ENCODE measurements at regions not wholly inside any gene's neighbourhood (a gene's known extent, or its start where the extent isn't known, plus 50 kb on each side); places are given as distances from the start of the nearest gene placed in this dataset.
"Not testable (repeated sequence)": the region's sequence is repeated elsewhere in the genome, so short reads cannot be mapped to it uniquely, and the experiment has no call there.

DNA sequence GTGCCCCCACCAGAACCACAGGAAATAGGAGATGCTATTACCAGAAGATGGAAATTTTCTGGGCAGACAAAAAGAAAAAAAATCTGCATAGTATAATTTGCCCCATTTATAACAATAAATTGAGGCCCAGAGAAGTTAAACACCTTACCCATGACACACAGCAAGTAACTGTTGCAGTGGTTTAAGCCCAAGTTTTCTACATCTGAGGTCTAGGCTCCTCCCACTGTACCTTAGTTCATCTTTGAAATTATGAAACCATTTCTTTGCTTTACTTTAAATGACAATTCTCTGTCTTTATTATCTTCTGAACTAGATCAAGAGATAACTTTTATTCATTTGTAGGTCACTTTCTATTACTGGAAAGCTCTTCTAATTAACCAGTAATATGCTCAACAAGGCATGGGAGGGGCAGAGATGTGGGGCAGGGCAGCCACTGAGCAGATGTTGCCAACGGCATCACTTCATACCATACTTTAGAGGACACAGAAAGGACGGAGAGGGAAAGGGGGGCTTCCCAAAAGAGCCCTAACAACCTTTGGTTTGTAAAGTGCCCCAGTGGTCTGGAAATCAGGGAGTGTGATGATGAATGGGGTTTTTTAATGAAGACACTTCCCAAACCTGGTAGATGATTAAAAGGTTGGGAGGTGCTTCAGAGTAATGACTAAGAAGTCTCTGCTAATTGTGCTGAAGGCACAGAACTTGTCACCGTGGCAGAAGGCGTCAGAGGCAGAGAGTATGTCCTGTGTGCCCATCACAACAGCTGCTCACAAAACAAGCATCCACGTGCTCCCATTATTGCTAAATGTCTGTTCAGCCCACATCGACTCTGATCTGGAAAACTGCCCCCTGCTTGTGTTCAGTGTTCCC, 342.5 kb downstream of the SHQ1 start:
- H3K27ac ChIP-seq (ENCODE audit: insufficient read depth, low read depth, low read length, poor library complexity, severe bottlenecking): no peak overlapping the region
- H3K27me3 ChIP-seq (ENCODE audit: control insufficient read depth, insufficient read depth, low read length, poor library complexity, severe bottlenecking): no peaks in the 10 kb centered on the region
- H3K4me3 ChIP-seq (ENCODE audit: insufficient read depth, low read depth, low read length): no peak overlapping the region
- H3K4me1 ChIP-seq (ENCODE audit: control insufficient read depth, insufficient read depth, low read length): peaks cover 4% of the 10 kb centered on the region
- no peaks in the 10 kb centered on the region for H3K36me3 ChIP-seq (ENCODE audit: control insufficient read depth, insufficient read depth, low read length)
- H3K9me3 ChIP-seq (ENCODE audit: control insufficient read depth, low read length): no peaks in the 10 kb centered on the region
- WGBS, 2 experiments: 93 to 94% methylated on average over 5 to 6 of the region's 6 CpGs

DNA sequence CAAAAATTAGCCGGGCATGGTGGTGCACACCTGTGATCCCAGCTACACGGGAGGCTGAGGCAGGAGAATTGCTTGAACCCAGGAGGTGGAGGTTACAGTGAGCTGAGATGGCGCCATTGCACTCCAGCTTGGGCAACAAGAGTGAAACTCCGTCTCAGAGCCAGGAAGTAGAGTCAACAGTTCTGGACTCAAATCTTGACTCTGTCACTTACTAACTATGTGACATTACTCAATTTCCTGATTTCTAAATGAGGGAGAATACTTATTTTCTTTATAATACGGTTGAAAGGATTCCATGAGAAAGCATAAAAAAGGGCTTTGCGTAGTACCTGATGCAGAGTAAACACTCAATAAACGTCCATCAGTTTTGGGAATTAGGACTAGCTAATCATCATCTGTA, 350.7 kb downstream of the SHQ1 start:
- H3K9me3 ChIP-seq (ENCODE audit: control insufficient read depth, low read length); H3K4me1 ChIP-seq (ENCODE audit: control insufficient read depth, insufficient read depth, low read length); H3K27me3 ChIP-seq (ENCODE audit: control insufficient read depth, insufficient read depth, low read length, poor library complexity, severe bottlenecking); H3K4me3 ChIP-seq (ENCODE audit: insufficient read depth, low read depth, low read length); H3K27ac ChIP-seq (ENCODE audit: insufficient read depth, low read depth, low read length, poor library complexity, severe bottlenecking); H3K36me3 ChIP-seq (ENCODE audit: control insufficient read depth, insufficient read depth, low read length): not testable (repeated sequence)
- WGBS, 2 experiments: 94% methylated on average over 7 of the region's 7 CpGs

DNA sequence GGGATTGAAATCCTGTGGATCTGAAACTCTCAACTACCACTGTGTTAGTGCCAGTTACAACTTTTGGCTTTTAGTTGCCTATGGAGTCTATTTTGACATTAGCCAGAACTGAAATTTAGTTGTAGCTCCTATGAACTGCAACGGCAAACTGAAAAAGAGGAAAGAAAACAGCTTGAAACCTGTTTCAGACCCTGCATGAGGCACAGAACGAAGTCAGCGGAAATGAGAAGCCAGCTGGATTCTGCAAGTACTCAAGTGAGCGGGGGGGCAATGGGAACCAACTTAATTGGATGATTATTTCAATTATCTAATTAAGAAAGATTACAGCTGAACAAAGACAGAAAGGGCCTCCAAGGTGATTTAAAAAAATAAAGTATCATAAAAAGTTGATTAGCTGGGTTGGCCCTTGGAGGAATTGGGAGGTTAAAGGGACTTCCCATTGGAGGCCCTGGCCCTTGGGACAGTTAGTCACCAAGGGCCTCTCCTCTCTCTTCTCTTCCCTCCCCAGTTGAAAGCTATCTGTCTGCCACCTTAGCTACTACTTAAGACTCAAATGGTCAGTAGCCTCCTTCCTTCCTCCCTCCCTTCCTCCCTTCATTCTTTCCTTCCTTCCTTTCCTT, 352.1 kb downstream of the SHQ1 start:
- no peak overlapping the region for H3K4me3 ChIP-seq (ENCODE audit: insufficient read depth, low read depth, low read length)
- no peaks in the 10 kb centered on the region for H3K4me1 ChIP-seq (ENCODE audit: control insufficient read depth, insufficient read depth, low read length)
- H3K27ac ChIP-seq (ENCODE audit: insufficient read depth, low read depth, low read length, poor library complexity, severe bottlenecking): no peak overlapping the region
- H3K9me3 ChIP-seq (ENCODE audit: control insufficient read depth, low read length): no peaks in the 10 kb centered on the region
- no peaks in the 10 kb centered on the region for H3K27me3 ChIP-seq (ENCODE audit: control insufficient read depth, insufficient read depth, low read length, poor library complexity, severe bottlenecking)
- WGBS, 2 experiments: 89 to 94% methylated on average over 1 to 3 of the region's 4 CpGs
- no peaks in the 10 kb centered on the region for H3K36me3 ChIP-seq (ENCODE audit: control insufficient read depth, insufficient read depth, low read length)

DNA sequence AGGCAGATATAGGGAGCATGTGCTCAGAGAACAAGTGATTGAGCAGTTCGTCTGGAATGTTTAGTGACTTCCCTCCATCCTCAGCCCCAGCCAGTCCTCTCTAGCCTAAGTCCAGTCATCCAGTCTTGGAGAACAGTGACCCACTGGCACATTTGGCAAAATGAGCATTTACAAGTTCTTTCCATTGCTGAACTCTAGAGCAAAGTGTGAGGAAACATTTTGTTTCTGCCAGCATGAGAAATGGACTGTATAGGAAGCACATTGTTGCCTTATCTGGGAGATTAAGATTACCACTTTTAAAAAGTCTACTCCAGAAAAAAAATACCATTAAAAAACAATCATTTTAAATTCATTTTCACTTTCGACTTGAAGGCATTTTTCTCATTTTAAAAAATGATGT, 353.6 kb downstream of the SHQ1 start:
- Histone ChIP-seq H3K9me3 (ENCODE audit: control insufficient read depth, low read length) (no peaks in the 10 kb centered on the region), H3K27me3 (ENCODE audit: control insufficient read depth, insufficient read depth, low read length, poor library complexity, severe bottlenecking) (no peaks in the 10 kb centered on the region), H3K4me3 (ENCODE audit: insufficient read depth, low read depth, low read length) (no peak overlapping the region), H3K4me1 (ENCODE audit: control insufficient read depth, insufficient read depth, low read length) (no peaks in the 10 kb centered on the region), H3K36me3 (ENCODE audit: control insufficient read depth, insufficient read depth, low read length) (no peaks in the 10 kb centered on the region), H3K27ac (ENCODE audit: insufficient read depth, low read depth, low read length, poor library complexity, severe bottlenecking) (no peak overlapping the region)
- WGBS, 2 experiments: 91 to 100% methylated on average over 1 to 2 of the region's 2 CpGs

DNA sequence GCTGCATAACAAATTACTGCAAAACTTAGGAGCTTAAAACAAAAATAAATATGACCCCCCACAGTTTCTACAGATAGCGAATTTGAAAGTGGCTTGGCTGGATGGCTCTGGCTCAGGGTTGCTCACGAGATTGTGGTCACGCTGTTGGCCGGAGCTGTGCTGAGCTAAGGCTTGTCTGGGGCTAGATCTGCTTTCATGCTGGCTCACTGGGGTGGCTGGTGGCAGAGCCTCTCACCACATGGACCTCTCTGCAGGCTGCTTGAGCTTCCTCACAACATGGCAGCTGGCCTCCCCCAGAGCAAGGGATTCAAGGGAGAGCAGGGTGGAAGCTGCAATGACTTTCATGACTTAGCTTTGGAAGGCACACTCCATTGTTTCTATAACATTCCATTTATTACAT, 354.1 kb downstream of the SHQ1 start:
- no peaks in the 10 kb centered on the region for H3K9me3 ChIP-seq (ENCODE audit: control insufficient read depth, low read length)
- H3K27ac ChIP-seq (ENCODE audit: insufficient read depth, low read depth, low read length, poor library complexity, severe bottlenecking): no peak overlapping the region
- H3K4me3 ChIP-seq (ENCODE audit: insufficient read depth, low read depth, low read length): no peak overlapping the region
- no peaks in the 10 kb centered on the region for H3K4me1 ChIP-seq (ENCODE audit: control insufficient read depth, insufficient read depth, low read length)
- H3K27me3 ChIP-seq (ENCODE audit: control insufficient read depth, insufficient read depth, low read length, poor library complexity, severe bottlenecking): no peaks in the 10 kb centered on the region
- whole genome bisulfite sequencing, 2 experiments: 95 to 96% methylated on average over 4 of the region's 4 CpGs
- no peaks in the 10 kb centered on the region for H3K36me3 ChIP-seq (ENCODE audit: control insufficient read depth, insufficient read depth, low read length)

DNA sequence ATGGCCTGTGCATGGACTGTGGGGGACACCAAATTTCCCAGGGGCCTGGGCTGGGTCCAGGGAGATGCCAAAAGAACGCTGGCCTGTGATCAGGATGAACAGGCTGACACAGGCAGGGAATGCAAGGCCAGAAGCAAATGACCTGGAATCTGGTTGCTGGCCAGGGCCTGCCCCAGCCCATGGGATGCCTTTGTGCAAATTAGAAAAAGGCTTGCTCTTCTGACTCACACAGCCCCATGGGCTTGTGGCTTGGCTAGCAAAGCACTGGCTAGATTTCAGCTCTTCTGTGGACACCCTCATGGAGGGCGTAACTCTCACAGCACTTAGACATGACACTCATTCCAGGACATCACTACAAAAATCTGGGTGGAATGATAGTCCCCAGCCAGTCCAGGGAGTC, 356.0 kb downstream of the SHQ1 start:
- Histone ChIP-seq H3K4me1 (ENCODE audit: control insufficient read depth, insufficient read depth, low read length) (no peaks in the 10 kb centered on the region), H3K36me3 (ENCODE audit: control insufficient read depth, insufficient read depth, low read length) (no peaks in the 10 kb centered on the region), H3K27ac (ENCODE audit: insufficient read depth, low read depth, low read length, poor library complexity, severe bottlenecking) (no peak overlapping the region), H3K9me3 (ENCODE audit: control insufficient read depth, low read length) (no peaks in the 10 kb centered on the region), H3K4me3 (ENCODE audit: insufficient read depth, low read depth, low read length) (no peak overlapping the region), H3K27me3 (ENCODE audit: control insufficient read depth, insufficient read depth, low read length, poor library complexity, severe bottlenecking) (no peaks in the 10 kb centered on the region)
- WGBS, 2 experiments: 84 to 88% methylated on average over 2 of the region's 2 CpGs

DNA sequence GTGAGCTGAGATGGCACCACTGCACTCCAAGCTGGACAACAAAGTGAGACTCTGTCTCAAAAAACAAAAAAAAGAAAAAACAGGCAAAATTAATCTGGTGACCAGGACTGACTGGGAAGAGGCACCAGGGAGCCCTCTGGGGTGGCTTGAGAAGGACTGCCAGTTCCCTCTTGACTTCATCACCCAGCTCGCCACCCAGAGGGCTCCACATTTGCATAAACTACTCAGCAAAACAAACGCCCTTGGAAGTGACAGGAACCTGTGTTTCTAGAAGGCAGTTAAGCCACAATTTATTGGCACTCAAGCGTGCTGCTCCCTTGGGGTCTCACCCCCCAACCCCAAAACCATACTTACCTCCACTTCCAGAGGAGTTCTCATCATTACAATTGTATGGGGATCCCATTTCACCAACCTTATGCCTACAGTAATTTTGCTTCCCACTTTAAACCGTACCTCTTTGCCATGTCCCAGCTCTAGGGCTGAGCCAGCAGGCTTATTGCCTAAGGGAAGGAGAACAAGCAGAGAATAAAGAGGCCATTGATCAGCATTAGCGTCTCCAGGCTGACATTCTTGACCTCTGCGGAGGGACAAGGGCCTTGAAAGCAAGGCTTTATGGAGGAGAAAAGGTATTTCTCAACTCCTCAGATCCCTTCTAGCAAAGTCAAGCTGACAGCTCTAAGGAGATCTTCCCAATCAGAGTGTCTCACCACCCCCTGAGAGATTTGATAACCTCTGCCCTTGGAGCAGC, 357.4 kb downstream of the SHQ1 start:
- no peaks in the 10 kb centered on the region for H3K9me3 ChIP-seq (ENCODE audit: control insufficient read depth, low read length)
- H3K4me3 ChIP-seq (ENCODE audit: insufficient read depth, low read depth, low read length): no peak overlapping the region
- H3K27me3 ChIP-seq (ENCODE audit: control insufficient read depth, insufficient read depth, low read length, poor library complexity, severe bottlenecking): no peaks in the 10 kb centered on the region
- H3K4me1 ChIP-seq (ENCODE audit: control insufficient read depth, insufficient read depth, low read length): no peaks in the 10 kb centered on the region
- no peaks in the 10 kb centered on the region for H3K36me3 ChIP-seq (ENCODE audit: control insufficient read depth, insufficient read depth, low read length)
- no peak overlapping the region for H3K27ac ChIP-seq (ENCODE audit: insufficient read depth, low read depth, low read length, poor library complexity, severe bottlenecking)
- 34 to 44% methylated on average over 6 of the region's 6 CpGs for WGBS, 2 experiments

DNA sequence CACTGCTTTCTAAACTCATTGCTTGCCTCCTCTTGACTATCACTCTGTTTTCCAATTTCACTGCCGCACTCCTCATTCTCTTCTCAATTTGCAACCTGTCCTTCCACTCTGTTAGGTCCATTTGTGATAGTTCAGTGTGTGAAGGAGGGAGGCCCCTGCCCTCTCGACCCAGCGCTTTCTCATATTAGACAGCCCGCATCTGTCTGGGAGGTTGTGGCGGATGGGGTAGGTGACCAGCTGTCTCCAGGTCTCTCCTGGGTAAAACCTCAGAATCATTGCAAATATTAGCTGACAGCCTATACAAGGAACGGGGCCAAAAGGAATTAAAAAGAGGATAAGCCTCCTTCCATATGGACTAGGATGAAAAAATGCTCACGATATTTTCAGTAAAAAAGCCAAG, 358.3 kb downstream of the SHQ1 start:
- WGBS, 2 experiments: 96 to 98% methylated on average over 6 to 7 of the region's 7 CpGs
- H3K4me1 ChIP-seq (ENCODE audit: control insufficient read depth, insufficient read depth, low read length): no peaks in the 10 kb centered on the region

DNA sequence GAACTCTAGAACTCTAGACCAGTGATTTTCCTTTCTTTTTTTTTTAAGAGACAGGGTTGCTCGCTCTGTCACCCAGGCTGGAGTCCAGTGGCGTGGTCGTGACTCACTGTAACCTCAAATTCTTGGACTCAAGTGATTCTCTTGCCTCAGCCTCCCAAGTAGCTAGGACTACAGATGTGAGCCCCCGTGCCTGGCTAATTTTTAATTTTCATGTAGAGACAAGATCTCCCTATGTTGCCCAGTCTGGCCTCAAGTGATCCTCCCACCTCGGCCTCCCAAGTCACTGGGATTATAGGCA, 359.6 kb downstream of the SHQ1 start:
- no peaks in the 10 kb centered on the region for H3K27me3 ChIP-seq (ENCODE audit: control insufficient read depth, insufficient read depth, low read length, poor library complexity, severe bottlenecking)
- 92 to 95% methylated on average over 5 of the region's 5 CpGs for WGBS, 2 experiments
- H3K4me1 ChIP-seq (ENCODE audit: control insufficient read depth, insufficient read depth, low read length): no peaks in the 10 kb centered on the region
- H3K9me3 ChIP-seq (ENCODE audit: control insufficient read depth, low read length): no peaks in the 10 kb centered on the region
- H3K36me3 ChIP-seq (ENCODE audit: control insufficient read depth, insufficient read depth, low read length): no peaks in the 10 kb centered on the region
- no peak overlapping the region for H3K4me3 ChIP-seq (ENCODE audit: insufficient read depth, low read depth, low read length)
- no peak overlapping the region for H3K27ac ChIP-seq (ENCODE audit: insufficient read depth, low read depth, low read length, poor library complexity, severe bottlenecking)

More for the DNA sequence above, 358.3 kb downstream of the SHQ1 start:
- no peaks in the 10 kb centered on the region for H3K9me3 ChIP-seq (ENCODE audit: control insufficient read depth, low read length)
- H3K27me3 ChIP-seq (ENCODE audit: control insufficient read depth, insufficient read depth, low read length, poor library complexity, severe bottlenecking): no peaks in the 10 kb centered on the region
- no peak overlapping the region for H3K4me3 ChIP-seq (ENCODE audit: insufficient read depth, low read depth, low read length)
- no peaks in the 10 kb centered on the region for H3K36me3 ChIP-seq (ENCODE audit: control insufficient read depth, insufficient read depth, low read length)
- H3K27ac ChIP-seq (ENCODE audit: insufficient read depth, low read depth, low read length, poor library complexity, severe bottlenecking): no peak overlapping the region

DNA sequence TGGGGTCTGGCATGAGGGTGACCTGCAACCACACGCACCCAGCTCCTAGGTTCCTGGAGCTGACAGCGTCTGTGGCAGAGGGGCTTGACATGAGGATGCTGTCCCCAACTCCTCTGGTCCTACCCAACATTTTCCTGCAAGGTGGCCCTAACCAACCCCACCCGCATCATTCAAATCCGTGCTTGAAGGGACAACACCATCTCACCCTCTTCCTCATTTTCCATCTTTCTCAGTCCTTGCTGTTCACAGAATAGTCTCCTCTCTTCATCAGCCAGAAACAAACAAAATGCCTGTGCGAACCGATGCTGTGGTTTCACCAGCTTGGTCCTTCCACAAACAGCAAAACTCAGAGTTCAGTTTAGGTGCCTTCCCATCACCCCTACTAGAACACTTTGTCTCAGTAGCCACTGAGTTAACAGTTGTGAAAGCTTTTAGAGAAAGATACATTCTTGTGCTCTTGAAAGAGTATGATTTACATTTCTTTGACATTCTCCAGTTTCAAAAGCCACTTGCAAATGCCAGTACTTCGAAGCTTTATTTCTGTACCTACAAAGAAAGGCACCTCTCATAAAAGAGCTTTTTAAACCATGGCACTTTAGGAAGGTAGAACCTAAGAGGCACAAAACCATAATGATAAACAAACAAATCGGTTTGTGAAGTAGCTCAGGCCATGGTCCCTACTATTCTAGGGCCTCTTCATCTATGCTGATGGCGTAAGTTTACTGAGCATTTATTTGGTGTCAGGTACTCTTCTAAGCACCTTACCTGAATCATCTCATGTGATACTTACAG, 360.1 kb downstream of the SHQ1 start:
- no peaks in the 10 kb centered on the region for H3K4me1 ChIP-seq (ENCODE audit: control insufficient read depth, insufficient read depth, low read length)

More for the DNA sequence above, 360.1 kb downstream of the SHQ1 start:
- no peak overlapping the region for H3K27ac ChIP-seq (ENCODE audit: insufficient read depth, low read depth, low read length, poor library complexity, severe bottlenecking)
- WGBS, 2 experiments: 72 to 74% methylated on average over 9 of the region's 9 CpGs
- H3K36me3 ChIP-seq (ENCODE audit: control insufficient read depth, insufficient read depth, low read length): no peaks in the 10 kb centered on the region
- H3K4me3 ChIP-seq (ENCODE audit: insufficient read depth, low read depth, low read length): no peak overlapping the region
- H3K27me3 ChIP-seq (ENCODE audit: control insufficient read depth, insufficient read depth, low read length, poor library complexity, severe bottlenecking): no peaks in the 10 kb centered on the region
- H3K9me3 ChIP-seq (ENCODE audit: control insufficient read depth, low read length): no peaks in the 10 kb centered on the region
